ENCODE measurements at regions not wholly inside any gene's neighbourhood (a gene's known extent, or its start where the extent isn't known, plus 50 kb on each side); places are given as distances from the start of the nearest gene placed in this dataset.

GRCh38 chr2:6744038-6744437 is 121.7 kb downstream of the CMPK2 start:
- Mint-ChIP-seq H3K36me3 (no peaks in the 10 kb centered on the region), H3K4me3 (no peak overlapping the region), H3K9me3 (ENCODE audit: low read depth) (no peaks in the 10 kb centered on the region), H3K27me3 (peaks cover 21% of the 10 kb centered on the region), H3K27ac (no peak overlapping the region), H3K4me1 (ENCODE audit: low read depth) (no peaks in the 10 kb centered on the region)

- Mint-ChIP-seq H3K27ac (no peak overlapping the region), H3K27me3 (peaks cover 21% of the 10 kb centered on the region), H3K4me3 (no peak overlapping the region), H3K36me3 (no peaks in the 10 kb centered on the region), H3K4me1 (ENCODE audit: low read depth) (no peaks in the 10 kb centered on the region), H3K9me3 (ENCODE audit: low read depth) (no peaks in the 10 kb centered on the region)
These were observed 118.3 kb downstream of the CMPK2 start for GRCh38 chr2:6747433-6747832.

GRCh38 chr2:6748406-6749067 is 117.2 kb downstream of the CMPK2 start:
- Mint-ChIP-seq H3K4me1 (ENCODE audit: low read depth) (no peaks in the 10 kb centered on the region), H3K36me3 (no peaks in the 10 kb centered on the region), H3K9me3 (ENCODE audit: low read depth) (no peaks in the 10 kb centered on the region), H3K4me3 (no peak overlapping the region), H3K27me3 (peaks cover 21% of the 10 kb centered on the region), H3K27ac (no peak overlapping the region)

GRCh38 chr2:6749962-6750361 is 115.7 kb downstream of the CMPK2 start:
- no peaks in the 10 kb centered on the region for H3K4me1 Mint-ChIP-seq (ENCODE audit: low read depth)
- H3K9me3 Mint-ChIP-seq (ENCODE audit: low read depth), result no peaks in the 10 kb centered on the region
- peaks cover 14% of the 10 kb centered on the region for H3K27me3 Mint-ChIP-seq
- H3K27ac Mint-ChIP-seq, result no peak overlapping the region
- H3K4me3 Mint-ChIP-seq, result no peak overlapping the region
- H3K36me3 Mint-ChIP-seq, result no peaks in the 10 kb centered on the region

GRCh38 chr2:6750411-6751158 is 115.1 kb downstream of the CMPK2 start:
- no peaks in the 10 kb centered on the region for H3K4me1 Mint-ChIP-seq (ENCODE audit: low read depth)
- H3K27ac Mint-ChIP-seq, result no peak overlapping the region
- peaks cover 13% of the 10 kb centered on the region for H3K27me3 Mint-ChIP-seq
- no peaks in the 10 kb centered on the region for H3K36me3 Mint-ChIP-seq
- H3K9me3 Mint-ChIP-seq (ENCODE audit: low read depth), result no peaks in the 10 kb centered on the region
- H3K4me3 Mint-ChIP-seq, result no peak overlapping the region

- Mint-ChIP-seq H3K4me3 (no peak overlapping the region), H3K4me1 (ENCODE audit: low read depth) (no peaks in the 10 kb centered on the region), H3K36me3 (no peaks in the 10 kb centered on the region), H3K9me3 (ENCODE audit: low read depth) (no peaks in the 10 kb centered on the region), H3K27me3 (peaks cover 9% of the 10 kb centered on the region), H3K27ac (no peak overlapping the region)
These were observed 111.3 kb downstream of the CMPK2 start for GRCh38 chr2:6754419-6754818.

GRCh38 chr2:6755456-6755855 is 110.3 kb downstream of the CMPK2 start:
- Mint-ChIP-seq H3K4me3 (no peak overlapping the region), H3K36me3 (no peaks in the 10 kb centered on the region), H3K27ac (no peak overlapping the region), H3K27me3 (peaks cover 9% of the 10 kb centered on the region), H3K4me1 (ENCODE audit: low read depth) (no peaks in the 10 kb centered on the region), H3K9me3 (ENCODE audit: low read depth) (no peaks in the 10 kb centered on the region)

- no peak overlapping the region for H3K4me3 Mint-ChIP-seq
- no peaks in the 10 kb centered on the region for H3K36me3 Mint-ChIP-seq
- no peak overlapping the region for H3K27ac Mint-ChIP-seq
- no peaks in the 10 kb centered on the region for H3K4me1 Mint-ChIP-seq (ENCODE audit: low read depth)
- no peaks in the 10 kb centered on the region for H3K9me3 Mint-ChIP-seq (ENCODE audit: low read depth)
- H3K27me3 Mint-ChIP-seq, result peaks cover 3% of the 10 kb centered on the region
These were observed 108.5 kb downstream of the CMPK2 start for GRCh38 chr2:6757215-6757614.

GRCh38 chr2:6759689-6760088 is 106.0 kb downstream of the CMPK2 start:
- Mint-ChIP-seq H3K36me3 (no peaks in the 10 kb centered on the region), H3K27me3 (no peaks in the 10 kb centered on the region), H3K9me3 (ENCODE audit: low read depth) (no peaks in the 10 kb centered on the region), H3K27ac (no peak overlapping the region), H3K4me3 (no peak overlapping the region), H3K4me1 (ENCODE audit: low read depth) (no peaks in the 10 kb centered on the region)

- H3K36me3 Mint-ChIP-seq, result no peaks in the 10 kb centered on the region
- H3K9me3 Mint-ChIP-seq (ENCODE audit: low read depth), result no peaks in the 10 kb centered on the region
- H3K4me3 Mint-ChIP-seq, result no peak overlapping the region
- no peaks in the 10 kb centered on the region for H3K4me1 Mint-ChIP-seq (ENCODE audit: low read depth)
- no peak overlapping the region for H3K27ac Mint-ChIP-seq
- H3K27me3 Mint-ChIP-seq, result no peaks in the 10 kb centered on the region
These were observed 105.6 kb downstream of the CMPK2 start for GRCh38 chr2:6760132-6760531.

- no peaks in the 10 kb centered on the region for H3K4me1 Mint-ChIP-seq (ENCODE audit: low read depth)
- no peaks in the 10 kb centered on the region for H3K27me3 Mint-ChIP-seq
- H3K27ac Mint-ChIP-seq, result no peak overlapping the region
These were observed 100.6 kb downstream of the CMPK2 start for GRCh38 chr2:6764968-6765723.

GRCh38 chr2:6769346-6769745 is 96.4 kb downstream of the CMPK2 start:
- Mint-ChIP-seq H3K9me3 (ENCODE audit: low read depth) (no peaks in the 10 kb centered on the region), H3K4me3 (no peak overlapping the region), H3K27ac (no peak overlapping the region)

More at GRCh38 chr2:6764968-6765723, 100.6 kb downstream of the CMPK2 start:
- Mint-ChIP-seq H3K9me3 (ENCODE audit: low read depth) (no peaks in the 10 kb centered on the region), H3K4me3 (no peak overlapping the region), H3K36me3 (no peaks in the 10 kb centered on the region)

GRCh38 chr2:6770006-6770405 is 95.7 kb downstream of the CMPK2 start:
- peaks cover 13% of the 10 kb centered on the region for H3K27me3 Mint-ChIP-seq
- H3K27ac Mint-ChIP-seq, result no peak overlapping the region
- peaks cover 9% of the 10 kb centered on the region for H3K4me1 Mint-ChIP-seq (ENCODE audit: low read depth)
- H3K36me3 Mint-ChIP-seq, result no peaks in the 10 kb centered on the region
- no peaks in the 10 kb centered on the region for H3K9me3 Mint-ChIP-seq (ENCODE audit: low read depth)
- H3K4me3 Mint-ChIP-seq, result no peak overlapping the region

More at GRCh38 chr2:6769346-6769745, 96.4 kb downstream of the CMPK2 start:
- no peaks in the 10 kb centered on the region for H3K36me3 Mint-ChIP-seq
- H3K27me3 Mint-ChIP-seq, result peaks cover 12% of the 10 kb centered on the region
- H3K4me1 Mint-ChIP-seq (ENCODE audit: low read depth), result peaks cover 9% of the 10 kb centered on the region

- Mint-ChIP-seq H3K4me3 (no peak overlapping the region), H3K27ac (no peak overlapping the region), H3K9me3 (ENCODE audit: low read depth) (no peaks in the 10 kb centered on the region), H3K4me1 (ENCODE audit: low read depth) (peaks cover 9% of the 10 kb centered on the region), H3K36me3 (no peaks in the 10 kb centered on the region), H3K27me3 (peaks cover 16% of the 10 kb centered on the region)
These were observed 93.8 kb downstream of the CMPK2 start for GRCh38 chr2:6771634-6772611.

Data from activated naive CD8-positive, alpha-beta T cell (primary cell).